NT2/D1 (cell line): ENCODE measurements at regions not wholly inside any gene's neighbourhood (a gene's known extent, or its start where the extent isn't known, plus 50 kb on each side); places are given as distances from the start of the nearest gene placed in this dataset.

ENCODE experiments used
- SUZ12 ChIP-seq: IDR thresholded peaks from 2 replicates; pipeline ENCODE4 v1.6.1; 2011; ENCODE audit not compliant: insufficient read length, insufficient read depth; ENCODE audit errors: extremely low read depth
- YY1 ChIP-seq: IDR thresholded peaks from 2 replicates; pipeline ENCODE4 v1.6.1; 2011; ENCODE audit not compliant: insufficient read length, insufficient read depth

GRCh38 chr5:88377705-88378656 lies 109.3 kb upstream of the TMEM161B start:
- TF ChIP-seq YY1 (no peak), SUZ12 (no peak)
